Mucosa of rectum (tissue), 2 donors: ENCODE measurements at regions not wholly inside any gene's neighbourhood (a gene's known extent, or its start where the extent isn't known, plus 50 kb on each side); places are given as distances from the start of the nearest gene placed in this dataset.

Source experiments
- H3K27ac ChIP-seq, 2 donors: one replicate each; pipeline ENCODE4 v1.7.0; 2013; ENCODE audit warnings: inconsistent platforms in 2 of 2, low read depth in 2 of 2, low read length in 2 of 2
- H3K27me3 ChIP-seq, 2 donors: one replicate each; pipeline ENCODE4 v1.7.0; 2013; ENCODE audit warnings: low read length in 2 of 2; ENCODE audit not compliant: control insufficient read depth in 2 of 2, insufficient read depth in 2 of 2
- H3K36me3 ChIP-seq, 2 donors: one replicate each; pipeline ENCODE4 v1.7.0; 2013; ENCODE audit warnings: low read length in 2 of 2; ENCODE audit not compliant: control insufficient read depth in 2 of 2, insufficient read depth in 2 of 2
- H3K4me1 ChIP-seq, 2 donors: one replicate each; pipeline ENCODE4 v1.7.0; 2013; ENCODE audit warnings: low read length in 2 of 2, mild to moderate bottlenecking in 1 of 2; ENCODE audit not compliant: control insufficient read depth in 2 of 2, insufficient read depth in 2 of 2
- H3K4me3 ChIP-seq, 2 donors: one replicate each; pipeline ENCODE4 v1.7.0; 2013; ENCODE audit warnings: low read length in 2 of 2
- H3K9ac ChIP-seq, 2 donors: one replicate each; pipeline ENCODE4 v1.7.0; 2013; ENCODE audit warnings: low read length in 2 of 2, low read depth in 1 of 2, mild to moderate bottlenecking in 1 of 2
- H3K9me3 ChIP-seq, 2 donors: one replicate each; pipeline ENCODE4 v1.7.0; 2013; ENCODE audit warnings: low read length in 2 of 2; ENCODE audit not compliant: control insufficient read depth in 2 of 2
- donor health status: healthy.
- donor health status: Normal muscosa, but diverticular disease.

DNA sequence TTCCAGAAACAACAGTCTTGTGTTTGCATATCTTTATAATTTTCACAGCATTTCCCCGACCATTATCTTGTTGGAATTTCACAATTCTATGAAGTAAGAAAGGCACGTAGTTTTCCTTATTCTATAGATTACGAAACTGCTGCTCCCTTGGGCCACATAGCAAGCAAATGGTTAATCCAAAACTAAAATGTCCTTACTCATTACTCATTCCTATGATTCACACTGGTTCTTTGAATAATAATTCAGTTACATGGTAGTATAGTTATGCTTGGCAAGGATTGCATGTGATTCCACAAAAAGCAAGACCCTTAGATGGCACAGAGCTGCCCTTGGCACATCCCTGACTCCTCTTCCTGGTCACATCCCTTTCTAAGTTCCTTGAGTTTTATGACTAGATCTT, 51.2 kb downstream of the OR13H1 start:
- Histone ChIP-seq H3K27me3 (peaks cover 6 to 10% of the 10 kb centered on the region in 2 donors), H3K4me3 (no peak overlapping the region), H3K36me3 (no peaks in the 10 kb centered on the region), H3K9ac (no peak overlapping the region), H3K27ac (no peak overlapping the region), H3K9me3 (no peaks in the 10 kb centered on the region), H3K4me1 (no peaks in the 10 kb centered on the region)

DNA sequence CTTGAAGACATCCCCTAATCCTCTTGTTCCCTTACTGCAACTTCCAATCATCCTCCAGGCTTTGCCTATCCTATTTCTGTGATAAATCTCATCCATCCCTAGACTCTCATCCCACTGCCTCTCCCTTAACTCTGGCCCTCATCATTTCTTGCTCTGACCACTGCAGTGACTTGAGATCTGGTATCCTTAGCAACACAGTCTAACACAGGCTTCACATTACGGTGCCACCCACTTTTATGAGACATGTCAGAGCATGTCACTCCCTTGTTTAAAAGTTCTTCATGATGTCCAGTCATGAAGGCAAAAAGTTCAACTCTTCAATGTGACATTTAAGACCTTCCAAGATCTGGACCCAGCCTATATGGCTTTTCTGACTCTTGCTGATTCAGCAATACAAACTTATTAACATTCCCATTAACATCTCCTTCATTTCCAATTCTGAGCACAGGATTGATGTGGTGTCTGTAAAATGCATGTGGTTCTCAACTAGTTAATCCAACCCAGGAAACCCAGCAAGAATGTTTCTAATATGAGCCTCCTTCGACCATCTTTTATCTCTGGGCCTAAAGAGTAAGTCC, 64.0 kb downstream of the OR13H1 start:
- H3K4me3 ChIP-seq, result no peak overlapping the region
- no peak overlapping the region for H3K27ac ChIP-seq
- no peaks in the 10 kb centered on the region for H3K9me3 ChIP-seq
- H3K27me3 ChIP-seq, result peaks cover 7 to 9% of the 10 kb centered on the region in 2 donors
- H3K9ac ChIP-seq, result no peak overlapping the region
- H3K4me1 ChIP-seq, result no peaks in the 10 kb centered on the region
- no peaks in the 10 kb centered on the region for H3K36me3 ChIP-seq

DNA sequence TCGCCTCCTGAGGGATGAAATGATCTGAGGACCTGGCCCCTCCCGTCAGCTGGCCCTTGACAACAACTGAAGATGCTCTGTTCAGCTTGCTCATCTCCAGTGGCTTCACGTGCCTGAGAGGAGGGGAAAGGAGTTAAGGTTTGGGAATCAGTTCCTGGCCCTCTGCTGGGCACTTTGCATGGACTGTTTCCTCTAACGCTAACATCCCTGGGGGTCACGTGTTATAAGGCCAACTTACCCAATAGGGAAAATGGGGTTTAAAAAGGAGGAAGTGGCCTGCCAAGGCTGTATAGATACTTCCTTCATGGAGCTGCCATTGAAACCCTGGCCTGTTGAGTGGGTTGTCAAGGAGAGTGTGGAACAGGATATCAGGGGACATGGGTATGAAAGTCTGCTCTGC, 65.6 kb downstream of the OR13H1 start:
- H3K27me3 ChIP-seq, result peaks cover 7 to 9% of the 10 kb centered on the region in 2 donors
- no peak overlapping the region for H3K27ac ChIP-seq
- no peak overlapping the region for H3K9ac ChIP-seq
- H3K36me3 ChIP-seq, result no peaks in the 10 kb centered on the region
- H3K9me3 ChIP-seq, result no peaks in the 10 kb centered on the region
- H3K4me1 ChIP-seq, result no peaks in the 10 kb centered on the region
- no peak overlapping the region for H3K4me3 ChIP-seq

DNA sequence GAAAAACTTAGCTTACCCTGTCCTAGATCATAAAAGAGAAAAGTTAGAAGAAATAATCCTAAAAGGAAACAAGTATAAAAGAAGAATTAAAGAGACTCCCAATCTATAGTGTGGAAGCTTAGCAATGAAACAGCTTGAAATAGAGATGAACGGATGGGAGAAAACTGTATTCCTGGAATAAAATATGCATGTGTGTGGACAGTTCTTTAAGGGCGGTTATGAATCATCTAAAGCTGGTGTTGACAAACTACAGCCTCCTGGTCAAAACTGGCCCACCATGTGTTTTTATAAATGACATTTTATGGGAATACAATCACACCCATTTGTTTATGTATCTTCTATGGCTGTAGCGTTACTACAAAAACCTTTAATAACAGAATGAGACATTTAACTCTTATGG, 69.4 kb downstream of the OR13H1 start:
- Histone ChIP-seq H3K27ac (no peak overlapping the region), H3K36me3 (no peaks in the 10 kb centered on the region), H3K4me3 (no peak overlapping the region), H3K9ac (no peak overlapping the region), H3K9me3 (no peaks in the 10 kb centered on the region), H3K27me3 (peaks cover 2 to 9% of the 10 kb centered on the region in 2 donors), H3K4me1 (no peaks in the 10 kb centered on the region)

DNA sequence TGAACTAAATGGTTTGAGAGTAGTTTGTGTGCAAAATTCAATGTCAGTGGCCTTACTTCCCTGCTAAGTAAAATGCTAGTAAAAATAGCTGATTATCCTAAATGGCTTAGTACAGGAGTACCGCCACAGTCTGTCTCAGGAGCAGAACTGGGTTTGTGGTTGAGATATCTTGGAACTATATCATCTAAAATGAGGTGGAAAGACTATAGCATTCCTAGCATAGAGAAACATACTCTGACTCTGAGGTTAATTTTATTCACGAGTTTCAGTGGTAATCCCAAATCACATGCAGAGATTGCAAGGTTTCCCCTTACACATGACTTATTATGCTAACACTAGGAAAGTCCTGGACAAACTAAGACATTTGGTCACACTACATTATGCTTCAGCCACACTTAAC, 70.4 kb downstream of the OR13H1 start:
- Histone ChIP-seq H3K27ac (no peak overlapping the region), H3K27me3 (peaks cover 5 to 9% of the 10 kb centered on the region in 2 donors), H3K36me3 (no peaks in the 10 kb centered on the region), H3K4me1 (no peaks in the 10 kb centered on the region), H3K9ac (no peak overlapping the region), H3K4me3 (no peak overlapping the region), H3K9me3 (no peaks in the 10 kb centered on the region)

DNA sequence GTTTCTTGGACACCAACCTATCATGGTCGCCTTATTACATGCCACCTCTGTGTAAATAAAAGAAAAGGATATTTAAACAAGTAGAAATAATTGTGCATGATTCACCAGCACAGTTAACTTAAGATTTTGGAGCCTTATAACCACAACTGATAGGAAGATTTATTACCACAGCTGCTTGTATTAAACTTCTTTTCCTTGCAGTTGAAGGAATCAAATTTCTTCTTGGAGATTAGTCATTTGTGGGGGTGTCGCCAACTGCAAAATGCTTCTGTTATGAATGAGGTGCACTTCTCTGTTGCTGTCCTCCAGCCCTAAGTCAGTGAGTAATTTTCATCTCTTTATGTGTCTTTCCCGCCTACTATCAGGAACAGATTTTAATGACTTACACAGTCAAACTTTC, 73.3 kb downstream of the OR13H1 start:
- Histone ChIP-seq H3K27ac (no peak overlapping the region), H3K9me3 (no peaks in the 10 kb centered on the region), H3K4me3 (no peak overlapping the region), H3K4me1 (no peaks in the 10 kb centered on the region), H3K9ac (no peak overlapping the region), H3K27me3 (peaks cover 0 to 8% of the 10 kb centered on the region in 2 donors), H3K36me3 (no peaks in the 10 kb centered on the region)

DNA sequence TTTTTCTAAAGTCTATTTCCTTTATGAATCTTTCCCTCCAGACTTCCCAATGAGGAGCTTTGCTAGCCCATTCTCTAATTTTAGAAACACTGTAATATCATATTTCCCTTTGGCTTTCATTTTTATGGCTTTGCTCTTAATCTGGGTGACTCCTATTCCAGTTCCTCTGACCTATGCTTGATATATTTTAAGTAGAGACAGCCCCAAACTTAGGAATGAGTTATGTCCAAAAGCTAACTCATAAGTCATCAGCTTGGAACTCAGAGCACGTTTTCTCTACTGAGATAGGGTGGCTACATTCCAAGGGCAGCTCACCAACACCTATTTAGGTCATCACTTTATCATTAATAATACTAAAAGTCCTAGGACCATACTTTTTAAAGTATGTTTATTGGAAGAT, 77.8 kb downstream of the OR13H1 start:
- H3K27ac ChIP-seq, result no peak overlapping the region
- peaks cover 0 to 11% of the 10 kb centered on the region in 2 donors for H3K27me3 ChIP-seq
- H3K4me3 ChIP-seq, result no peak overlapping the region
- no peaks in the 10 kb centered on the region for H3K9me3 ChIP-seq
- H3K4me1 ChIP-seq, result no peaks in the 10 kb centered on the region
- H3K9ac ChIP-seq, result no peak overlapping the region
- H3K36me3 ChIP-seq, result no peaks in the 10 kb centered on the region

DNA sequence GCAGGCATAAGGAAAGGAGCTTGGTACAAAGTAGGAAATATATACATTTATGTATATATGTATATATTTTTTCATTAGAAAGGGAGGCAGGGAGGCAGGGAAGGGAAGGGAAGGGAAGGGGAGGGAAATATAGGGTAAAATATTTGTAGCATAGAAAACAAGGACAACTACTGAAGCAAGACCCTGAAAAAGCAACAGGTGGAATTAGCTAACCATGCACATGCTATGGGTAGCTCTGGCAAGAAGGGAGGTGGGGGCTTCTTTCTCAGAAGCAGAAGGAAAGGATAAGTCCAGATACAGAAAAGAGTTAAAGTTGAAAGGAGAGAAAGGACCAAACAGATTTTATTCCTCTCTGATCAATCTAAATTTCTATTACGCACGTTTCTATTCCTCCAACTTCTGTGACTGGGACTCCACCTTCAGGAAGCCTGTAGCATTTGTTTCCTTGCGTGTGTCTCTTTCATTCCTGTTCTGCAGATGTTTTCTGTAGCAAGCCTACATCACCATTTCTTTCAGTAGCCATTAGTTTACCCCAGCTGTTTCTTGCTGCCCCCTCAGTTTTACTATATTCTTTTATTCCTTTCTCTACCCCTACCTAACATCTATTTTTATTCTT, 82.9 kb downstream of the OR13H1 start:
- Histone ChIP-seq H3K36me3 (no peaks in the 10 kb centered on the region), H3K4me3 (no peak overlapping the region), H3K9ac (no peak overlapping the region), H3K27ac (no peak overlapping the region), H3K4me1 (no peaks in the 10 kb centered on the region), H3K27me3 (peaks cover 0 to 17% of the 10 kb centered on the region in 2 donors), H3K9me3 (no peaks in the 10 kb centered on the region)

DNA sequence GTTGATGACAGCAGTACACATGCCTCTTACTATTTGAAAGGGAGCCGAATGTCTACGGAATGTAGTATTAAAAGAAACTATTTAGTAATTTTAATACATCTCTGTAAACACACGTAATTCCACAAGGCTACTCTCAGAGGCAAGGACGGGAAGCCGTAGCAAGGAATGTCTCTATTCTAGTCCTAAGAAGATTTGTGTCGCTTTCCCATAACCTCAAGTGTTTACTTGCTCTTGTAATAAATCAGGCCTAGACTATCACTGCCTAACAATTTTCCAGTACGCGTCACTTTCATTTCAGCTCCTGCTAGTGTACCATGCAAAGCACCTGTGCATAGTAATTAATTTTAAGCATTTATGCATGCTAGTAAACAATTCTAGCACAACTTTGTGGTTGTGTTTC, 86.7 kb downstream of the OR13H1 start:
- Histone ChIP-seq H3K27me3 (peaks cover 0 to 21% of the 10 kb centered on the region in 2 donors), H3K36me3 (no peaks in the 10 kb centered on the region), H3K9ac (no peak overlapping the region), H3K4me3 (no peak overlapping the region), H3K4me1 (no peaks in the 10 kb centered on the region), H3K9me3 (no peaks in the 10 kb centered on the region), H3K27ac (no peak overlapping the region)

DNA sequence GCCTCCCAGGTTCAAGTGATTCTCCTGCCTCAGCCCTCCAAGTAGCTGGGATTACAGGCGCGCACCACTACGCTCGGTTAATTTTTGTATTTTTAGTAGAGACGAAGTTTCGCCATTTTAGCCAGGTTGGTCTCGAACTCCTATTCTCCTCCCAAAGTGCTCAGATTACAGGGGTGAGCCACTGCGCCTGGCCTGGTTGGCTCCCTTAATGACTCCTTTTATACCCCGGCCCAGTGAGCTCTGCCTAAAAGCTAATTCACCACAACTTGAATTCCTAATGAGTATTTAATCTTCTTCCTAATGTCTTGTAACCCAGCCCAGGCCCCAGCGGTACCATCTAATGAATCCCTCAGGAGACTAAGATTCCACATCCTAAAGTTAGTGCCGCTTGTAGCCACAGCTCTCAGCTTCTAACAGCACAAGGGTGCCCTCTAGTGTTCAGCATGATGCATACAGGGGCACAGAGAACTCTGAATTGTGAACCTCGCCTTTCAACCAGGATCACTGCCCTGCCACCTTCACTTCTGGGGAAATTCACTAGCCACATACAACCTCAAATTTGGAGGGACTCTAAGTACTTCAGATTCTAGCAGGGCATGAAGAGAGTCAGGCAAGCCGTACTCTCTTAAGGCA, 89.5 kb downstream of the OR13H1 start:
- Histone ChIP-seq H3K36me3 (no peaks in the 10 kb centered on the region), H3K4me3 (no peak overlapping the region), H3K4me1 (no peaks in the 10 kb centered on the region), H3K27me3 (peaks cover 0 to 10% of the 10 kb centered on the region in 2 donors), H3K9ac (no peak overlapping the region), H3K27ac (no peak overlapping the region), H3K9me3 (no peaks in the 10 kb centered on the region)
